ENCODE measurements at regions not wholly inside any gene's neighbourhood (a gene's known extent, or its start where the extent isn't known, plus 50 kb on each side); places are given as distances from the start of the nearest gene placed in this dataset.

DNA sequence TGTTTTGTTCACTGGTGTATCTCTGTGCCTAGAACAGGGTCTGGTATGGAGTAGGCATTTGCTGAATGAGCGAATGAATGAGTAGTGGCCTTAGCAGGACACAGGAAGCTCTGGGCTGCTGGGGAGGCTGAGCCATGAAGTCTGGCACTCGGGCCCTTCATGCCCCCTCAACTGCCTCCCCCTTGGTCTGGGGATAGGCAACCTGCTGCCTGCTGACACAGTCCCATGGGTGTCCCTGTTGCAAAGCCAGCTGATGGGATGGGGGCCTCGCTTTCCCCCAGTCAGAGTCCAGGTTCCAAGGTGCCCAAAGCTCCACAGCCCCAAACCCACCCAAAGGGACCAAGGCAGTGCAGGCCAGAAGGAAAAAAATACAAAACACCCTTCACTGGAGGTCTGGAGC, 107.0 kb upstream of the CASZ1 start:
- H3K4me3 ChIP-seq (replicated peaks; ENCODE audit: low read depth, low read length): no peak overlapping the region
- TF ChIP-seq, protein P1, sequence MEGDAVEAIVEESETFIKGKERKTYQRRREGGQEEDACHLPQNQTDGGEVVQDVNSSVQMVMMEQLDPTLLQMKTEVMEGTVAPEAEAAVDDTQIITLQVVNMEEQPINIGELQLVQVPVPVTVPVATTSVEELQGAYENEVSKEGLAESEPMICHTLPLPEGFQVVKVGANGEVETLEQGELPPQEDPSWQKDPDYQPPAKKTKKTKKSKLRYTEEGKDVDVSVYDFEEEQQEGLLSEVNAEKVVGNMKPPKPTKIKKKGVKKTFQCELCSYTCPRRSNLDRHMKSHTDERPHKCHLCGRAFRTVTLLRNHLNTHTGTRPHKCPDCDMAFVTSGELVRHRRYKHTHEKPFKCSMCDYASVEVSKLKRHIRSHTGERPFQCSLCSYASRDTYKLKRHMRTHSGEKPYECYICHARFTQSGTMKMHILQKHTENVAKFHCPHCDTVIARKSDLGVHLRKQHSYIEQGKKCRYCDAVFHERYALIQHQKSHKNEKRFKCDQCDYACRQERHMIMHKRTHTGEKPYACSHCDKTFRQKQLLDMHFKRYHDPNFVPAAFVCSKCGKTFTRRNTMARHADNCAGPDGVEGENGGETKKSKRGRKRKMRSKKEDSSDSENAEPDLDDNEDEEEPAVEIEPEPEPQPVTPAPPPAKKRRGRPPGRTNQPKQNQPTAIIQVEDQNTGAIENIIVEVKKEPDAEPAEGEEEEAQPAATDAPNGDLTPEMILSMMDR (IDR thresholded peaks at IDR 0.05; ENCODE audit: insufficient read depth, low read length, poor library complexity, severe bottlenecking): no peak
- no peak for DNase-seq (ENCODE audit: extremely low read depth, insufficient read length)
- no peaks in the 10 kb centered on the region for H3K36me3 ChIP-seq (ENCODE audit: control insufficient read depth, insufficient read depth, low read length)
- H3K27me3 ChIP-seq (replicated peaks; ENCODE audit: control insufficient read depth, insufficient read depth, low read length): peaks cover 5% of the 10 kb centered on the region

DNA sequence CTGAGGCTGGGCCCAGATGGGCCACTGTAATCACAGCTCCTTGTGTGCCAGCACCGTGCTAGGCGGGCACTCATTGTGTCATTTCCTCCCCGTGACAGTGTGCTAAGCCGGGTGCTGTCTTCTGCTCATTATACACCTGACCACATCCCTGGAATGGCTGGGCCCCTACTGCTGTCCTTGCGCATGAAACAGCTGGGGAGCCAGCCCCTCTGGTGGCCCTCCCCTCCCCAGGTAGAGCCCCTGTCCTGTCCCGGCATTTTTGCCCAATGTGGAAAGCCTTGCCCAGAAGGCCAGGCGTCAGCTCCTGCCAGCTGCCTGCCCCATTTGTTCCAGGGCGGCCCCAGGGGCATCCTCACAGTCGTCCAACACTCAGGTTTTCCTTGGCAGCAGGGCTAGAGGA, 107.4 kb upstream of the CASZ1 start:
- no peak for DNase-seq (ENCODE audit: extremely low read depth, insufficient read length)
- no peak overlapping the region for H3K4me3 ChIP-seq (replicated peaks; ENCODE audit: low read depth, low read length)
- TF ChIP-seq, protein P1 (IDR thresholded peaks at IDR 0.05; ENCODE audit: insufficient read depth, low read length, poor library complexity, severe bottlenecking): no peak
- H3K27me3 ChIP-seq (replicated peaks; ENCODE audit: control insufficient read depth, insufficient read depth, low read length): peaks cover 5% of the 10 kb centered on the region
- H3K36me3 ChIP-seq (ENCODE audit: control insufficient read depth, insufficient read depth, low read length): no peaks in the 10 kb centered on the region

DNA sequence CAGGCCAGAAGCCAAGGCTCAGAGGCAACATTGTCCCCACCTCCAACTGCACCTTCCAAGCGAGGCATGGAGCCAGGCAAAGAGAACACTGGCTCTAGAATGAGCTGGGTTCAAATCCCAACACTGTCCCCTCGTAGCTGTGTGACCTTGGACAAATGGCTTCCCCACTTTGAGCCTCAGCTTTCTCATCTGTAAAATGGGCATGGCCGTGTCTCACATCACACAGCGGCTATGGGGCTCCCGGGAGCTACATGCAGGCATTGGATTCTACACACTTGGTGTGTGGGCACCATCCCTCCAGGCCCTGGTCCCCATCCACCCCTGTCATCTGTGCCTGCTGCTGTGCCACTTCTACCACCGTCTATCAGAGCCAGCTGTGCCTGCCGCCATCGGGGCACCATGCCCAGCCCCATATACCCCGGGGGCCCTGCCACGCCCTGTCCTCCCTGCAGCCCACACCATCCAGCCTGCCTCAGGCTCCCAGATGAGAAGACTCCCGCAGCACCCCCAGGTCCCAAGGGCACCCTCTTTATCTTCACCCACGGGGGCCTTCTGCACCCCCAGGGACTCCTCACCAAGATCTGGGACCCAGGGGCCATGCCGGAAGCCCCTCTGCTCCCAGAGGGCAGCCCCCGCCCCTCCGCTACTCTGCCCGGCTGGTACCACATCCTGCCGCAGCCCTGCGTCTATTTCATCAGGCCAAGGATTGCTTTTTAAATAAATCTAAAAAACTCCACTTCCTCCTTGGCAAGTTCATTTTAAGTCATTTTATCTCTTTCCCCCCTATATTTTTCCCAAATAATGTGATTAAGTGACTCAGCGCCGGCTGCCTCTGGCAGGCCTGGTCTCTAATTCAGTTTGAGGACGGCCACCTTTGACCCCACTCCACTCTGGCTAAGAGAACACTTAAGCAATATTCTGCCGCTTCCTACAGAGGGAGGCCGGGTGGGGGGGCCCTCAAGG, 107.8 kb upstream of the TARDBP start:
- DNase-seq (ENCODE audit: extremely low read depth, insufficient read length): no peak
- Histone ChIP-seq H3K4me3 (replicated peaks; ENCODE audit: low read depth, low read length) (no peak overlapping the region), H3K27me3 (replicated peaks; ENCODE audit: control insufficient read depth, insufficient read depth, low read length) (peaks cover 5% of the 10 kb centered on the region), H3K36me3 (ENCODE audit: control insufficient read depth, insufficient read depth, low read length) (no peaks in the 10 kb centered on the region)
- TF ChIP-seq, protein P1 (IDR thresholded peaks at IDR 0.05; ENCODE audit: insufficient read depth, low read length, poor library complexity, severe bottlenecking): no peak

DNA sequence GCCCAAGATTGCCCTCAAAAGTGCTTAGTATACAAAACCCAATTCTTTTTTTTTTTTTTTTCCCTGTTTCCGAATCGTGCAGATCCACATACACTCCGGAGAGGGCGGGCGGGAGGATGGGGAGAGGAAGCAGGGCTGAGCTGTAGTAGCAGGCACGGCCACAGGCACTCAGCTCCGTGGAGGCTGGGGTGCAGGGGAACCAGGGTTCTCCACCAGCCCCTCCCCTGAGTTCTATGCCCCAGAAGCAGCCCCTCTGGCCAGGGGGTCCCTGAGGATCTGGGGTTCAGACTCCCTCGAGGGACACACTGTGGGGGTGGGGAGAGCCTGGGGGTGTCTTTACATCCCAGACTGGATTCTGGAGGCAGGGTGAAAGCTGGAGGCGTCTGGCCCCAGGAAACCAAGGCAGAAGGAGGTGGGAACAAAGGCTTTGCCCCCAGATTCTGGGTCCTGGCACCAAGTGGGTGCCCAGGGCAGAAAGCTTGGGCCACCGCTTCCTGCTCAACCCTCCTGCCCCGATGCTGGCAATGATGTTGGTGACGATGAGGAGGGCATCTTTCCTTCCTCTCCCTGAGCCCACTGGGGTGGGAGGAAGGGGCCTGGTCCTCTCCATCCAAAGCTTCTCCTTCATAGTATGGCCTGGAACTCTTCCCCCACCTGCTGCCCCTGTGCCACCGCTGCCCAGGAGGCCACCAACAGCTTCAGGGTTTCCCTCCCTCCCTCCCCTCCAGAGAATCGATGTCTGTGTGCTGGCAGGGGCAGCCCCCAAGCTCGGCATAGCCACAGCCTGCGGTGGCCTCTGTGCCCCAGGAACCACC, 106.4 kb upstream of the TARDBP start:
- Histone ChIP-seq H3K4me3 (replicated peaks; ENCODE audit: low read depth, low read length) (no peak overlapping the region), H3K36me3 (ENCODE audit: control insufficient read depth, insufficient read depth, low read length) (no peaks in the 10 kb centered on the region), H3K27me3 (replicated peaks; ENCODE audit: control insufficient read depth, insufficient read depth, low read length) (peaks cover 5% of the 10 kb centered on the region)
- DNase-seq (ENCODE audit: extremely low read depth, insufficient read length): no peak
- TF ChIP-seq, protein P1 (IDR thresholded peaks at IDR 0.05; ENCODE audit: insufficient read depth, low read length, poor library complexity, severe bottlenecking): no peak

DNA sequence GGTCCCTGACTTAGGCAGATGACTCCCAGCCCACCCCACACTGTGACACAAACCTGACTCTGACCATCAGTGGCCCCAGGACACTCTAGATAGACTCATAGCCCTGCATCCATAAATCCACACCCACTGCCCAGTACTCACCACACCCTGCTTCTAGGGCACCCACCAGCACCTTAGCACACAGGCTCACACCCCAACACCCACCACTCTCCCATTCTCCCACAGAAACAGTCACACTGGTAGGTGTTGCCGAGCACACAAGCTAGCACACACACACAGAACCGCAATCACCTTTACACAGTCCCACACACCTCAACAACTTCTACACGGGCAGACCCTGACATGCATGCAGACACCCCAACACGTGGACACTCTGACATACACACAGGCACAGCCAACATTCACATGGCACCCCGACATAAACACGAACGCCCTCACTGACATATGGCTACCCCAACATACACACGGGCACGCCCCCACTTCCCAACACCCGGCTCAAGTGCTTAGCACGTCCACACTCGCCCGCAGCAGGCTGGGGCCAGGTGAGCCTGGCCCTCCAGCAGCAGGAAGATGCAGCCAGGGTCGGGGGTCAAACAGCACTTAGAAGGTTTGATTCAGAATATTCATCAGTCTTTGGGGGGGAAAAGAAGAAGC, 105.5 kb upstream of the TARDBP start:
- DNase-seq (ENCODE audit: extremely low read depth, insufficient read length): no peak
- Histone ChIP-seq H3K27me3 (replicated peaks; ENCODE audit: control insufficient read depth, insufficient read depth, low read length) (peaks cover 5% of the 10 kb centered on the region), H3K4me3 (replicated peaks; ENCODE audit: low read depth, low read length) (no peak overlapping the region), H3K36me3 (ENCODE audit: control insufficient read depth, insufficient read depth, low read length) (no peaks in the 10 kb centered on the region)
- TF ChIP-seq, protein P1 (IDR thresholded peaks at IDR 0.05; ENCODE audit: insufficient read depth, low read length, poor library complexity, severe bottlenecking): no peak
